HG02943 (cell line): ENCODE measurements at regions not wholly inside any gene's neighbourhood (a gene's known extent, or its start where the extent isn't known, plus 50 kb on each side); places are given as distances from the start of the nearest gene placed in this dataset.
"Not testable (repeated sequence)": the region's sequence is repeated elsewhere in the genome, so short reads cannot be mapped to it uniquely, and the experiment has no call there.

Source experiments
- ATAC-seq: cut with Tn5 transposase; IDR thresholded peaks from one replicate; pipeline ENCODE4 v1.9.1; 2021; ENCODE audit warnings: mild to moderate bottlenecking, low read depth, moderate library complexity; ENCODE audit not compliant: unreplicated experiment

DNA sequence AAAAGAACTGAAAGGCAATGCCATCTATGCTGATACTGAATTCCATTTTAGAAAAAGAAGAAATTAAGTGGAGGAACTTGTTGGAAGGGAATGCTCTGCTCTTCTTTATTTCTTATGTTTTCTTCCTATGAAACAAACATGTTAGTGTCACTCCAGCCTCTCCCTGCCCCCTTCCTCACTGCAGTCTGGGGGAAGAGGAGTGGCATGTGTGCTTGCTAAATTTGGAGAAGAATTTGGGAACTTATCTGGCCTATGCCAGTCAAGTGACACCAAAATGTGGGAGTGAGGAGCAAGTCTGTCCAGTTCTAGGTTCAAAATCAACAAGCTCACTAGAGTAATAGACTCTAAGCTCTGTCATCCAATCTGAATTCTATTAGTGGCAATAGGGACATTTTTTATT lies 214.6 kb downstream of the RBM26 start:
- no peak for ATAC-seq

DNA sequence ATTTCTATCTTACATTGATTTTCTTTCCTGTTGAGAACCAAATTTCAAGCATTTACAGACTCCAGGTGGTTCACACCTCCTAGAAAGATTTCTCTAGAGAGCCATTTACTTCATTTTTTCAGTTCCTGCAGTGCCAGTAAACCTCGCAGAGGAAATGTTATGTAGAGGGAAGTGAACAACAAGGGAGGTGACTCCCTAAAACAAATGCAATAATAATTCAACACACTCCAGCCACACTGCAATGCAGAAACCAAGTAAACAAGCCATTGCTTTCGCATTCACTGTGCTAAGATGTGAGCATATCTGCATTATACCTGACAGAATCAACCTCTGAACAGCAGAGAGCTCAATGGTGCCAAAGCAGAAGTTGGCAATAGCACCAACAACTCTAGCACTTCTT lies 215.1 kb downstream of the RBM26 start:
- no peak for ATAC-seq

- no peak for ATAC-seq
These were observed 218.0 kb downstream of the RBM26 start for GRCh38 chr13:79187917-79188690.

GRCh38 chr13:79185580-79185979 lies 220.5 kb downstream of the RBM26 start:
- ATAC-seq = no peak

DNA sequence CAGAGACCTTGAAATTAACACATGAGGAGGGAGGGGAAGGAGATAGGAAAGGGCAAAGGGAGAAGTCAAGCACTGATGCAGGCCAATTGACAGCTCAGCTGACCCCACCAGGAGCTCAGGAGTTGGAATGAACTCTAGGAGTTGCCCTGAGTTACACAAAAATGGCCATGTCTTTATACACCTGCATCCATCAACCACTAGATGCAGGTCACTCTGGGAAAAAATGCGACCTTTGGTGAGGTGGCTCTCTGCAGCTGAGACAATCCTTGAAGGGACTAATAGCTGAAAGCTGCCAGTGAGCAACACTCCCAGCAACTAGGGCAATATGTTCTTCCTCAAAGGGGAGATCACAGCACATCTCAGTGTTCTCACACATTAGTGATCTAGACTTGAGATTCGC lies 222.8 kb downstream of the RBM26 start:
- no peak for ATAC-seq

DNA sequence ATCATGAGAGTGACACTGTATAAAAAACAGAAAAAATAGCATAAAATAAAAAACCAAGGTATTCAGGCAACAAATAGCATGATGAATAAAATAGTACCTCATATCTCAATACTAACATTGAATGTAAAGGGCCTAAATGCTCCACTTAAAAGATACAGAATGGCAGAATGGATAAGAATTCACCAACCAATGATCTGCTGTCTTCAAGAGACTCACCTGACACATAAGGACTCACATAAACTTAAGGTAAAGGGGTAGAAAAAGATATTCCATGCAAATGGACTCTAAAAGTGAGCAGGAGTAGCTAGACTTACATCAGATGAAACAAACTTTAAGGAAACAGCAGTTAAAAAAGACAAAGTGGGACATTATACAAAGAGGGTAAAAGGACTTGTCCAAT lies 232.4 kb downstream of the RBM26 start:
- not testable (repeated sequence) for ATAC-seq

- not testable (repeated sequence) for ATAC-seq
These were observed 233.1 kb downstream of the RBM26 start for GRCh38 chr13:79172924-79173323.

DNA sequence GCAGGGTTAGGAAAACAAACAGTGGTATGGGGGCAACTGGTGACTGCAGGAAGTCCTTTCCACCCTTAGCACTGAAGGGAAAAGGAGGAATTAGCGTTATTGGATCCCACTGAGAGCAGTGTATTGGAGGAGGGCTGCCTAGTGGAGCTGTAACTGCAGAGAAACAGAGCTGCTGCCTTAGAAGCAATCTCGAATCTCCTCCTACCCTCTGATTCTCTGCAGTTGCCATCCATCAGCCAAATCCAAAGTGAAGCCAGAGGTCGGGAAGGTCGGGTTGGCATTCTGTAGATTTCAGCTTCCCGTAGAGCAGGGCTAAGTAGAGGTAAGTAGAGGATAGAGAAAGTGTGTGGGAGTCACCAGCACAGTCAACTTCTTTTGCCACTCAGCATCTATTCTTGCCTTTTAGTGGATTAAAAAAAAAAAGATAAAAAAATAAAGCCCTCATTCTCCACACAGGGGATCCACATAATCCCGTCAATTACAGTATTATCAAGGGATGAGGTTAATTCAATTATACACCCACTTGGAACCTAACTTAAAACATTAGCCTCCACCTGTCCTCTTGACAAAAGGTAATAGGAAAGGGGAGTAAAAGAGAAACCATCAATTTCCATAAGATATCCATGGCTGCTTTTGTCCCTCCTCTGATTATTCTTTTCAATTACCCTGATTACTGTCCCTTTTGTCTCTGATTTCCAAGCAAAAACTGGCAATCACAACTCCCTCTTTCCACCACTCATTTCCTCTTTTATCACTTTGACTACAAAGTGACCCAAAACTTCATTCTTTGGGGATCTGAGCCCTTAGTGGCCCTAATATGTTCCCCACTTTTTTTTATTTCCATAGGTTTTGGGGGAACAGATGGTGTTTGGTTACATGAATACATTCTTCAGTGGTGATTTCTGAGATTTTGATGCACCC lies 234.7 kb downstream of the RBM26 start:
- no peak for ATAC-seq

DNA sequence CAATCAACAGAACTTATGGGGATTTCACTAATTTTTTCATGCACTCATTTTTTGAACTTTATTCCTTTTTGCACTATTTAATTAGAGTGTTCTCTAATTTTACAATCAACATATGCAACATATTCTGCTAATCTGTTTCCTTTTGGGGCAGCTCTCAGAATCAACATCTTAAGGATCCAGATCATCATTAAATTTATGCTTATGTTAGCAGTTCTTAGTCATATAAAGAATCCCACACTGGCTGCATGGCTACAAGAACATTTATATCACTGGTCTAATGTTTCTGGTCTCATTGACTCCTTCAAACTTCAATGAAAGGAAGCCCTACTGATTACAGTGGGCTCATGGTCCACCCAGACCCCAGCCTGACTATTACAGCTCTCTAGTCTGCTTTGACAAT lies 245.2 kb downstream of the RBM26 start:
- no peak for ATAC-seq

DNA sequence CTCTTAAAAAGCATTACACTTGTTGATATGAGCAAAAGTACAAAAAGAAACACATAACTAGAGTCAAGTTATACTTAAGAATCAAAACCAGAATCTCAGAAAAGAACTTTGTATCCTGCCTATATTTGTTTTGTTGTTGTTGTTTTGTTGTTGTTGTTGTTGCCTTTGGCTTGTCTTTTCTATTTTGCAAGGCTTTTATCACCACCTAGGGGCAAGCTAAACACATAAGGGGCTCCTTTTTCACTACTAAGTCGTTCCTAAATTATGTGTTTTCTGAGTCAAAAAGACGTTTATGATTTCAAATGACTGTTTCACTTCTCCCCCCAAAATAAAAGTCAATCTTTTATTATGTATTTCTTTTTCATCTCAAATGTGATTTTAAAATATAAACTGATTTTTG lies 250.2 kb downstream of the RBM26 start:
- no peak for ATAC-seq

- ATAC-seq = no peak
These were observed 256.8 kb downstream of the RBM26 start for GRCh38 chr13:79149210-79149609.

DNA sequence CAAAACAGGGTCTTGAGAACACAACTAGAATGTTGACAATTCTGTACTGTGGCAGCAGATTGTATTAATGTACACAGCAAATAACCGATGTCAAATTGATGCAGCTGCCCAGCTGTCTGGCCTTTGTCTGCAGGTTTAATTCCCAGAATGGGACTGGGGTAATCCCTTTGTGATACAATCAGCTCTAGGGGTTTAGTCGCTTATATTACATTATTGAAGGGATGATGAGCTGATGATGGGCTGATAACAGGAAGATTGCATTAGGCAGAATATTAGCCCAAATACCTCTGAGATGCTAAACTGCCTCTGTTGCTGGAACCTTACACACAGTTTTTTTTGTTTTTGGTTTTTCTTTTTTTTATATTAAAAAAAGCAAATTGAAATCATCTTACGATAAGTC lies 265.0 kb downstream of the RBM26 start:
- ATAC-seq = no peak

- ATAC-seq = no peak
These were observed 277.9 kb downstream of the RBM26 start for GRCh38 chr13:79128158-79128557.

DNA sequence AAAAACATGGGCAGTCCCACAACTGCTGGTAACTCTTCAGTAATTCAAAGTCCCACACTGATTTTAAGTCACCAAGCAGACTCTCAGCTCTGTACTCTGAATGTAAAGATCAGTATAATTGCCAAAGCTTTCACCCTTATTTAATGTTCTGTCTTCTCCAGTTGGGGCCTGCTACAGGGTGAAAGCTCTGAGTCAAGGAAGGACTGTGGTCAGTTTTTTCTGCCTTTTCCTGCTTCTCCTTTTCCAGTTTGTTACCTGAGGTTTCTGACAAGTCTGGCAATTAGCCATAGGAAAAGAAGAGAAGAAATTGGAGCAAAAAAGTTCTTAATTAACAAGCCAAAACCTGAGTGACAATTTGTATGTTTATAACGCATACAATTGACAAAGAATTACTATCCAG lies 279.3 kb downstream of the RBM26 start:
- ATAC-seq = no peak

GRCh38 chr13:79124183-79124582 lies 281.9 kb downstream of the RBM26 start:
- no peak for ATAC-seq

DNA sequence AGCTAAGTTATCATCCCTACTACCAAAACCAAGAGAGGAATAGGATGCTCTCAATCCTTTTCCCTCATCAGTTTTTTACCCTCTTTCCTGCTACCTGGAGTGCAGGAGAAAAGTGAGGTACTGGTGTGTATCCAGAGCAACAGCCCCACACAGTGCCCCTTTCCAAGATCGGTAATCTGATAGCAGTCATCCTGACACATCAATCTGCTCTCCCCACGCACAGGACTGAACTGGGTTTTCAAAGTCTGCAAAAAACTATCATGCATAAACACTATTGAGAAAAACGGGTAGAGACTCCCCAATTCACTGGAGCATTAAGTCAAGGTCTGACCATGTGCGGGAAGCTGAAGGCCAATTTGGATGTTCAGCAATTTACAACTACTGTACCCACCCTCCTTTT lies 284.8 kb downstream of the RBM26 start:
- no peak for ATAC-seq

- no peak for ATAC-seq
These were observed 286.4 kb downstream of the RBM26 start for GRCh38 chr13:79119578-79120107.

DNA sequence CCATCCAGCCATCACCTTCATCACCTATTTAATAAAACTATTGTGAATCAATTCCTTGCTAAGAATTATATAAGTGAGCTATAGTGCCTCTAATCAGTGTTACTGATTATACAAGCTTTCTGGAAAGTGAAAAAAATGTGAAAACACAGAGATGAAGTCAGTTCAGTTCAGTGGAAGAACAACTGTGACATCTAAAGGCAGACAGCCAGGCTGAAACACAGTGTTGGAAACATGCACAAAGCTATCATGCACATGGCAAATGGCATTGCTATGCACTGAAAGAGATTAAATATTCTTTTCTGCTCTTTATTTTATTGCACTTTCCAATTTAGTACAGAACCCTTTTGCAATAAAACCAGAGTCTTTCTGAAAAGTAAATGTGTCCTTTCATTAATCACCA lies 294.0 kb downstream of the RBM26 start:
- ATAC-seq = no peak

GRCh38 chr13:79108914-79109643 lies 297.0 kb downstream of the RBM26 start:
- ATAC-seq = no peak

DNA sequence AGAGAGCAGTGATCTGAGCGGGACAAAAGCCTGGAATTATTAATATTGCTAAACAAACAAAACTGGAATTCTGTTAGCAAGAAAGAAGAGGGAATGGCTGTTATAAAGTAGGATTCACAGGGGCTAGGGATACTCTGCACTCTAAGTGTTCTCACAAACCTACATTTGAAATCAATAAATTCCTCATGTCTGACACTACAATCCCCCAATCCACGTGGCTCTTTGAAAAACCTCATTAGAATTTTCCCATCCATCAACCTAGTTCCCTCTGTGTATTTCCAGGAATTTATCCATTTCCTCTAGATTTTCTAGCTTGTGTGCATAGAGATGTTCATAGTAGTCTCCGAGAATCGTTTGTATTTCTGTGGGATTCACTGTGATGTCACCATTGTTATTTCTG lies 307.5 kb downstream of the RBM26 start:
- no peak for ATAC-seq

GRCh38 chr13:79097201-79097600 lies 308.9 kb downstream of the RBM26 start:
- no peak for ATAC-seq
